PC-9 (cell line): ENCODE measurements at regions not wholly inside any gene's neighbourhood (a gene's known extent, or its start where the extent isn't known, plus 50 kb on each side); places are given as distances from the start of the nearest gene placed in this dataset.

Experiments used
- BruUV-seq: library from RNA; stranded (reverse); fragments of 400-500 nt; replicated peaks from 2 replicates; lab custom pipeline; 2021; lab: Mats Ljungman, UMichigan
- CTCF ChIA-PET: fragments of 300-600 bp; sonication (Branson Sonifier 250); formaldehyde crosslinking; loops from one replicate; lab custom pipeline; 2022; ENCODE audit warnings: antibody characterized with exemption; lab: Charles Lee
- POLR2A ChIA-PET: fragments of 300-600 bp; sonication (Branson Sonifier 250); formaldehyde crosslinking; loops from one replicate; lab custom pipeline; 2022; ENCODE audit warnings: antibody characterized with exemption; ENCODE audit not compliant: unreplicated experiment; lab: Charles Lee
- DNase-seq, 2 experiments: peaks; one replicate each; pipeline versions ENCODE4 v3.0.0 to v3.0.0-alpha.2; 2015 to 2022; ENCODE audit warnings: mixed read lengths in 1 of 2
- H2AFZ ChIP-seq: fragments of 200-600 bp; sonication (generic); 2 replicates; pipeline ENCODE4 v1.8.1; 2017; ENCODE audit warnings: antibody characterized with exemption
- H3F3A ChIP-seq: fragments of 200-600 bp; sonication (generic); 2 replicates; pipeline ENCODE4 v1.8.1; 2017; ENCODE audit warnings: antibody characterized with exemption, mild to moderate bottlenecking, low read depth; ENCODE audit not compliant: insufficient read depth
- H3K27ac ChIP-seq: fragments of 200-600 bp; sonication (generic); 2 replicates; pipeline ENCODE4 v1.6.1; 2016; ENCODE audit warnings: mixed run types
- H3K27me3 ChIP-seq: fragments of 200-600 bp; sonication (generic); 2 replicates; pipeline ENCODE4 v1.6.1; 2016; ENCODE audit warnings: low read depth, mixed run types; ENCODE audit not compliant: insufficient read depth
- H3K36me3 ChIP-seq: fragments of 200-600 bp; sonication (generic); 2 replicates; pipeline ENCODE4 v1.6.1; 2016; ENCODE audit warnings: low read depth, mixed run types
- H3K4me1 ChIP-seq: fragments of 200-600 bp; sonication (generic); replicated peaks from 2 replicates; pipeline ENCODE4 v1.6.1; 2016; ENCODE audit warnings: mixed run types; ENCODE audit not compliant: insufficient read depth
- H3K4me2 ChIP-seq: fragments of 200-600 bp; sonication (generic); 2 replicates; pipeline ENCODE4 v1.6.1; 2017; ENCODE audit warnings: mixed run types
- H3K4me3 ChIP-seq: fragments of 200-600 bp; sonication (generic); 2 replicates; pipeline ENCODE4 v1.6.1; 2016; ENCODE audit warnings: mixed run types
- H3K79me2 ChIP-seq: fragments of 200-600 bp; sonication (generic); 2 replicates; pipeline ENCODE4 v1.6.1; 2017; ENCODE audit warnings: low read depth, mixed run types
- H3K9me2 ChIP-seq: fragments of 200-600 bp; sonication (generic); 2 replicates; pipeline ENCODE4 v1.8.1; 2017; ENCODE audit warnings: mild to moderate bottlenecking; ENCODE audit not compliant: insufficient read depth
- H3K9me3 ChIP-seq: fragments of 200-600 bp; sonication (generic); 2 replicates; pipeline ENCODE4 v1.8.1; 2016; ENCODE audit warnings: low read depth; ENCODE audit not compliant: insufficient read depth
- H4K20me1 ChIP-seq: fragments of 200-600 bp; sonication (generic); 2 replicates; pipeline ENCODE4 v1.8.1; 2017; ENCODE audit not compliant: insufficient read depth
- EZH2 ChIP-seq: fragments of 200-600 bp; sonication (generic); IDR thresholded peaks from 2 replicates; pipeline ENCODE4 v1.8.0; 2017; ENCODE audit warnings: antibody characterized with exemption, low read depth
- intact Hi-C: fragments of 100-400 bp; cut with micrococcal nuclease; formaldehyde crosslinking; loops from one replicate; pipeline ENCODE4 v1.10.0; 2022; ENCODE audit not compliant: unreplicated experiment
- TF ChIP-seq, protein P1 (sequence below): fragments of 200-600 bp; sonication (generic); conservative IDR thresholded peaks from 2 replicates; pipeline ENCODE4 v1.6.1; 2017; ENCODE audit warnings: mixed run types, antibody characterized with exemption, mild to moderate bottlenecking, moderate library complexity

DNA sequence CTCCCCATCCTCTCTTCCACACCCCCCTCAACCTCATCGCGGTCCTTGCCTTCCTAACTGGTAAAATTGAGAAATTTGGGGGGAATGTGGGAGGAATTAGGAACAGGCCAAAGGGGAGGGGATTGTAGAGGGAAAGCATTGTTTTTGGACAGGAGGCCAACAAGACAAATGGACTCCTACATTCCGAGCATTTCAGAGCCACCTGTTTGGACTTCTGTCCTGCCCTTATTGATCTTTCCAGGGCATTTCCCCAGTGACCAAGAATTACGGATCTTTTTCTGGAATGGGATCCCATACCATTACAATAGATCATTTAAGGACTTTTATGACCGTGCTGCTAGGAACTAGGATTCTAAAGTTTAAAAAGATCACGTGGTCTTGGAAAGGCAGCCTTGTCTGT lies 221.3 kb upstream of the ASIC2 start:
- H3K4me3 ChIP-seq, result no peak overlapping the region
- ChIA-PET CTCF (no interaction called here), POLR2A (no interaction called here)
- H3K4me1 ChIP-seq, result no peaks in the 10 kb centered on the region
- BruUV-seq, result no TSS peak
- no peaks in the 10 kb centered on the region for H3K79me2 ChIP-seq
- no peaks in the 10 kb centered on the region for H3K36me3 ChIP-seq
- H3K9me2 ChIP-seq, result no peaks in the 10 kb centered on the region
- H3F3A ChIP-seq, result no peaks in the 10 kb centered on the region
- peaks cover 41% of the 10 kb centered on the region for H3K27me3 ChIP-seq
- TF ChIP-seq, protein P1, sequence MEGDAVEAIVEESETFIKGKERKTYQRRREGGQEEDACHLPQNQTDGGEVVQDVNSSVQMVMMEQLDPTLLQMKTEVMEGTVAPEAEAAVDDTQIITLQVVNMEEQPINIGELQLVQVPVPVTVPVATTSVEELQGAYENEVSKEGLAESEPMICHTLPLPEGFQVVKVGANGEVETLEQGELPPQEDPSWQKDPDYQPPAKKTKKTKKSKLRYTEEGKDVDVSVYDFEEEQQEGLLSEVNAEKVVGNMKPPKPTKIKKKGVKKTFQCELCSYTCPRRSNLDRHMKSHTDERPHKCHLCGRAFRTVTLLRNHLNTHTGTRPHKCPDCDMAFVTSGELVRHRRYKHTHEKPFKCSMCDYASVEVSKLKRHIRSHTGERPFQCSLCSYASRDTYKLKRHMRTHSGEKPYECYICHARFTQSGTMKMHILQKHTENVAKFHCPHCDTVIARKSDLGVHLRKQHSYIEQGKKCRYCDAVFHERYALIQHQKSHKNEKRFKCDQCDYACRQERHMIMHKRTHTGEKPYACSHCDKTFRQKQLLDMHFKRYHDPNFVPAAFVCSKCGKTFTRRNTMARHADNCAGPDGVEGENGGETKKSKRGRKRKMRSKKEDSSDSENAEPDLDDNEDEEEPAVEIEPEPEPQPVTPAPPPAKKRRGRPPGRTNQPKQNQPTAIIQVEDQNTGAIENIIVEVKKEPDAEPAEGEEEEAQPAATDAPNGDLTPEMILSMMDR, result no peak
- TF ChIP-seq EZH2, result no peak
- no peak overlapping the region for H3K27ac ChIP-seq
- H4K20me1 ChIP-seq, result no peaks in the 10 kb centered on the region; the same call in 1 of the 2 replicates
- intact Hi-C loops, result no loop called here
- no peak for DNase-seq
- no peaks in the 10 kb centered on the region for H3K9me3 ChIP-seq
- no peak overlapping the region for H2AFZ ChIP-seq
- H3K4me2 ChIP-seq, result no peak overlapping the region

DNA sequence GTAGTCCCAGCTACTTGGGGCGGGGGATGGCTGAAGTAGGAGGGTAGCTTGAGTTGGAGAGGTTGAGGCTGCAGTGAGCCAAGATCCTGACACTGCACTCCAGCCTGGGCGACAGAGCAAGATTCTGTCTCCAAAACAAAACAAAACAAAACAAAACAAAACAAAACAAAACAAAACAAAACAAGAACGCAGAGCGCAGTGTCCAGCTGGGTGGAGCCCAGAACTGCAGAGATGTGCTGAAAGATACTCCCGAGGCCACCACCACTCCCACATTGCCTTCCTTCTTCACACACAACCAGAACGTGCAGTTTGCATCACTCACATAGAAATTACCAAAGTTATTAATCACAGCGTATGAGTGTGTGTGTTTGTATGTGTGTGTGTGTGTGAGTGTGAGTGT lies 222.9 kb upstream of the ASIC2 start:
- CTCF ChIA-PET, result no interaction called here
- DNase-seq, result no peak
- POLR2A ChIA-PET, result no interaction called here
- BruUV-seq, result no TSS peak
- intact Hi-C loops, result no loop called here
- H3K27ac ChIP-seq, result no peak overlapping the region
- no peak overlapping the region for H3K4me3 ChIP-seq
- no peak for TF ChIP-seq EZH2
- TF ChIP-seq, protein P1, result no peak
- no peaks in the 10 kb centered on the region for H3K9me3 ChIP-seq
- no peak overlapping the region for H2AFZ ChIP-seq
- H3K27me3 ChIP-seq, result peaks cover 56% of the 10 kb centered on the region
- H3F3A ChIP-seq, result no peaks in the 10 kb centered on the region
- no peaks in the 10 kb centered on the region for H3K4me1 ChIP-seq
- H4K20me1 ChIP-seq, result no peaks in the 10 kb centered on the region; the same call in 1 of the 2 replicates
- no peaks in the 10 kb centered on the region for H3K79me2 ChIP-seq
- H3K9me2 ChIP-seq, result no peaks in the 10 kb centered on the region
- H3K4me2 ChIP-seq, result no peak overlapping the region
- H3K36me3 ChIP-seq, result no peaks in the 10 kb centered on the region

DNA sequence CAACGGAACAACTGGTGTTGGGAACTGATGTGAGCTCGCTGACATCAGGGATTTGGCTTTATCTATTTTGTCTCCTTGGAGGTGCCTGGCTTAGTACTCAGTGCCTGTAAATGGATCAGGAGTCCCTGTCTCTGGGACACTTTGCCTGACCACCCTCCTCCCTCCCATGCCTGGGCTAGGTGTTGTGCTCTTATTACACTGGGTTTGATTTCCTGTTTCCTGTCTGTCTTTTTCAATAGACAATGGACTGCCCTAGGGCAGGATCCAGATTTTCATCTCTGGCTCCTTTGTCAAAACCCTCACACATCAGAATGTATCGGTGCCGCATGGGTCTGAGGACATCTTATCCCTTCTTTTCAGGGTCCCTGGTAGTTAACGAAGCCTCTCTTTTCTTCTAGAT lies 223.6 kb upstream of the ASIC2 start:
- Histone ChIP-seq H3F3A (no peaks in the 10 kb centered on the region), H4K20me1 (no peaks in the 10 kb centered on the region; the same call in 1 of the 2 replicates), H3K4me2 (no peak overlapping the region), H3K36me3 (no peaks in the 10 kb centered on the region), H2AFZ (no peak overlapping the region), H3K9me2 (no peaks in the 10 kb centered on the region), H3K4me3 (no peak overlapping the region), H3K79me2 (no peaks in the 10 kb centered on the region), H3K27me3 (peaks cover 62% of the 10 kb centered on the region), H3K27ac (no peak overlapping the region), H3K9me3 (no peaks in the 10 kb centered on the region), H3K4me1 (no peaks in the 10 kb centered on the region)
- ChIA-PET POLR2A (no interaction called here), CTCF (no interaction called here)
- TF ChIP-seq, protein P1, result no peak
- TF ChIP-seq EZH2, result no peak
- intact Hi-C loops, result no loop called here
- no TSS peak for BruUV-seq
- no peak for DNase-seq
